HCT116 (cell line): ENCODE measurements at regions not wholly inside any gene's neighbourhood (a gene's known extent, or its start where the extent isn't known, plus 50 kb on each side); places are given as distances from the start of the nearest gene placed in this dataset.

Source experiments
- POLR2A ChIP-seq: IDR thresholded peaks from 2 replicates; pipeline ENCODE4 v1.7.0; 2011; ENCODE audit warnings: borderline replicate concordance; ENCODE audit not compliant: insufficient read depth, insufficient read length; ENCODE audit errors: extremely low read depth
- POLR2AphosphoS5 ChIP-seq: IDR thresholded peaks from 2 replicates; pipeline ENCODE4 v1.6.1; 2011; ENCODE audit warnings: mild to moderate bottlenecking, low read depth, low read length, moderate library complexity
- REST ChIP-seq: IDR thresholded peaks from 2 replicates; pipeline ENCODE4 v1.6.1; 2012; ENCODE audit warnings: low read depth
- SIN3A ChIP-seq: IDR thresholded peaks from 2 replicates; pipeline ENCODE4 v1.6.1; 2012; ENCODE audit warnings: low read depth
- TF ChIP-seq, protein P1 (sequence below), 3 experiments: fragments of 200-600 bp in 1 of 3; sonication (generic) in 1 of 3; IDR thresholded peaks in 2 of 3; conservative IDR thresholded peaks in 1 of 3; 2 replicates each; pipeline ENCODE4 v1.5.1; 2012 to 2017; ENCODE audit warnings: low read depth in 2 of 3, low read length in 2 of 3, antibody characterized with exemption in 1 of 3, borderline replicate concordance in 1 of 3, control low read depth in 1 of 3, mild to moderate bottlenecking in 1 of 3, mixed read lengths in 1 of 3, mixed run types in 1 of 3, moderate library complexity in 1 of 3; ENCODE audit not compliant: insufficient read depth in 1 of 3

DNA sequence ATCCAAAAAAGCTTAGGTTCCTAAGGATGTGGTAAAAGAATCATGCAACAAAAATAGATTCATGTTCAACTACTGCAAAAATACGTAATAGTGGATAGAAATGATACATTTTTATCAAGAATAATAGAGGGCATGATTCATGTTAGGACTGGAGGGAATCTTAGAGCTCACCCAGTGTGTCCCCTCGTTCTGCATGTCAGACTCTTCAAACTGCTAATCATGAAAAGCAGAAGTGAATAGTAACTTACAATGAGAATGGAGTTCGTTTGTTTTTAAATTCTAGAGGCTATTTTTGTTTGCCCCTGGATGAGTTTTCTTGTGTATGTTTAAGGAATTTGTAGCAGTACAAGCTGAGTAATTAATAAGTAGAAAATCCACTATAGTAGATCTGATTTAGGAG, 79.4 kb downstream of the MSL3 start:
- TF ChIP-seq POLR2A (no peak), POLR2AphosphoS5 (no peak), REST (no peak), SIN3A (no peak)
- TF ChIP-seq, protein P1, sequence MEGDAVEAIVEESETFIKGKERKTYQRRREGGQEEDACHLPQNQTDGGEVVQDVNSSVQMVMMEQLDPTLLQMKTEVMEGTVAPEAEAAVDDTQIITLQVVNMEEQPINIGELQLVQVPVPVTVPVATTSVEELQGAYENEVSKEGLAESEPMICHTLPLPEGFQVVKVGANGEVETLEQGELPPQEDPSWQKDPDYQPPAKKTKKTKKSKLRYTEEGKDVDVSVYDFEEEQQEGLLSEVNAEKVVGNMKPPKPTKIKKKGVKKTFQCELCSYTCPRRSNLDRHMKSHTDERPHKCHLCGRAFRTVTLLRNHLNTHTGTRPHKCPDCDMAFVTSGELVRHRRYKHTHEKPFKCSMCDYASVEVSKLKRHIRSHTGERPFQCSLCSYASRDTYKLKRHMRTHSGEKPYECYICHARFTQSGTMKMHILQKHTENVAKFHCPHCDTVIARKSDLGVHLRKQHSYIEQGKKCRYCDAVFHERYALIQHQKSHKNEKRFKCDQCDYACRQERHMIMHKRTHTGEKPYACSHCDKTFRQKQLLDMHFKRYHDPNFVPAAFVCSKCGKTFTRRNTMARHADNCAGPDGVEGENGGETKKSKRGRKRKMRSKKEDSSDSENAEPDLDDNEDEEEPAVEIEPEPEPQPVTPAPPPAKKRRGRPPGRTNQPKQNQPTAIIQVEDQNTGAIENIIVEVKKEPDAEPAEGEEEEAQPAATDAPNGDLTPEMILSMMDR (IDR thresholded peaks at IDR 0.05 in 2 of 3, conservative IDR thresholded peaks at IDR 0.05 in 1 of 3; ENCODE audit: borderline replicate concordance in 1 of 3, insufficient read depth in 1 of 3, low read depth in 2 of 3, low read length in 2 of 3), result no peak
